ENCODE measurements at regions not wholly inside any gene's neighbourhood (a gene's known extent, or its start where the extent isn't known, plus 50 kb on each side); places are given as distances from the start of the nearest gene placed in this dataset.
"Not testable (repeated sequence)": the region's sequence is repeated elsewhere in the genome, so short reads cannot be mapped to it uniquely, and the experiment has no call there.

DNA sequence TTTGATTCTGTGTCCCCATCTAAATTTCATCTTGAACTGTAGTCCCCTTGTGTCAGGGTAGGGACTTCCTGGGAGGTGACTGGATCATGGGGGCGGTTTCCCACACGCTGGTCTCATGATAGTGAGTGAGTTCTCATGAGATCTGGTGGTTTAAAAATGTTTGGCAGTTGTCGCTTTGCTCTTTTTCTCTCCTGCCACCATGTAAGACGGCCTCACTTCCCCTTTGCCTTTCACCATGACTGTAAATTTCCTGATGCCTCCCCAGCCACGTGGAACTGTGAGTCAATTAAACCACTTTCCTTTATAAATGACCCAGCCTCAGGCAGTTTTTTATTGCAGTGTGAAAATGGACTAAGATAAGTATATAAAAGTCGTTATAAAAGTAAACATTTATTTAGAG, 80.5 kb upstream of the SGK1 start:
- H3K4me1 Mint-ChIP-seq = peaks cover 4 to 7% (median 6%) of the 10 kb centered on the region in 4 donors
- H3K27ac Mint-ChIP-seq = no peak overlapping the region
- H3K4me3 ChIP-seq (ENCODE audit: low read depth, low read length) = no peak overlapping the region
- H3K27ac ChIP-seq (ENCODE audit: insufficient read depth, low read length, poor library complexity, severe bottlenecking) = no peak overlapping the region
- H3K27me3 ChIP-seq (ENCODE audit: control insufficient read depth, insufficient read depth, low read length) = no peaks in the 10 kb centered on the region
- ATAC-seq (ENCODE audit: low read depth in 2 of 2) = peak in 1 of 2 donors; percentile 28
- no peaks in the 10 kb centered on the region for H3K36me3 ChIP-seq (ENCODE audit: control insufficient read depth, insufficient read depth, low read length)
- DNase-seq = no peak
- H3K9me3 ChIP-seq (ENCODE audit: control insufficient read depth in 2 of 2, low read length in 2 of 2) = no peaks in the 10 kb centered on the region
- H3K27me3 Mint-ChIP-seq = no peaks in the 10 kb centered on the region
- no peaks in the 10 kb centered on the region for H3K9me3 Mint-ChIP-seq
- no peak overlapping the region for H3K4me3 Mint-ChIP-seq
- H3K4me1 ChIP-seq (ENCODE audit: control insufficient read depth, insufficient read depth, low read length, poor library complexity, severe bottlenecking) = no peaks in the 10 kb centered on the region
- H3K36me3 Mint-ChIP-seq = peaks cover 3% of the 10 kb centered on the region

DNA sequence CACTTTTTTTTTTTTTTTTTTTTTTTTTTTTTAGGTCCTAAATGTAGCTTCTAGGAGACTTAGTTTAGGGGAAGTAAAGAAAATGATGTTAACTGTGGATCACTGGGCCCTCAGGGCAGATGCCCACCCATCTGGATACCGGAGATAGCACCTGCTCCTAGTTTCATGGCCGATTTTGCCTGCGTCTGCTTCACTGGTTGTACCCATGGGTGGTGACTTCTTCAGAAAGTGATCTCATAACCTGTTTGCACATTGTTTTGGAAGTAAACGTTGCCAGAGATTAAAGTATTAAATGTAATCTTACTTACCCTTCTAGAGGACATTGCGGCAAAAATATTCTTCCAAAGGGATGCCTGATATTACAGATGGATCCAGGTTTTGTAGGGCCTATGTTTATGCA, 79.8 kb upstream of the SGK1 start:
- no peaks in the 10 kb centered on the region for H3K9me3 ChIP-seq (ENCODE audit: control insufficient read depth in 2 of 2, low read length in 2 of 2)
- Mint-ChIP-seq H3K36me3 (peaks cover 3% of the 10 kb centered on the region), H3K9me3 (no peaks in the 10 kb centered on the region), H3K27ac (no peak overlapping the region), H3K4me3 (no peak overlapping the region), H3K4me1 (peaks cover 4 to 7% (median 5%) of the 10 kb centered on the region in 4 donors), H3K27me3 (no peaks in the 10 kb centered on the region)
- no peak overlapping the region for H3K4me3 ChIP-seq (ENCODE audit: low read depth, low read length)
- no peaks in the 10 kb centered on the region for H3K4me1 ChIP-seq (ENCODE audit: control insufficient read depth, insufficient read depth, low read length, poor library complexity, severe bottlenecking)
- ATAC-seq (ENCODE audit: low read depth in 2 of 2) = no peak
- no peaks in the 10 kb centered on the region for H3K27me3 ChIP-seq (ENCODE audit: control insufficient read depth, insufficient read depth, low read length)
- no peak overlapping the region for H3K27ac ChIP-seq (ENCODE audit: insufficient read depth, low read length, poor library complexity, severe bottlenecking)
- DNase-seq = no peak
- no peaks in the 10 kb centered on the region for H3K36me3 ChIP-seq (ENCODE audit: control insufficient read depth, insufficient read depth, low read length)

DNA sequence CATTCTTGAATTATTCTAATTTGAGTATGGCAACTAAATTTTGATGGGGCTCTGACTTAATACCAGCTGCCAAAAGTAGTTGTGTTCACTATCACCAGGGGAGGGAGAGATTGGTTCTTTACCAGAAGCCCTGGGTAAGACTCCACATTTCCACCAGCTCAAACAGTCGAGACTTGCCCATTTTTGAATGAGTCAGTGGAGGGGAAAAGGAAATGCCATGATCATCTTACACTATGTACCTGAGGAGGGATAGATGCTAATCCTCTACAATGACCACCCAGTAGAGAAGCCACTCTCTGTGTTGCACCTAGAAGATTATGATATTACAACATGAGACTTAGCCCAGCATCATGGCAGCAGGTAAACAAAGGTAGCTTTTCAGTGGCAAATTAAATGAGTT, 77.0 kb upstream of the SGK1 start:
- ATAC-seq (ENCODE audit: low read depth in 2 of 2) (no peak), DNase-seq (no peak)
- Histone ChIP-seq H3K4me3 (ENCODE audit: low read depth, low read length) (no peak overlapping the region), H3K4me1 (ENCODE audit: control insufficient read depth, insufficient read depth, low read length, poor library complexity, severe bottlenecking) (no peaks in the 10 kb centered on the region), H3K36me3 (ENCODE audit: control insufficient read depth, insufficient read depth, low read length) (no peaks in the 10 kb centered on the region), H3K9me3 (ENCODE audit: control insufficient read depth in 2 of 2, low read length in 2 of 2) (no peaks in the 10 kb centered on the region), H3K27ac (ENCODE audit: insufficient read depth, low read length, poor library complexity, severe bottlenecking) (no peak overlapping the region), H3K27me3 (ENCODE audit: control insufficient read depth, insufficient read depth, low read length) (no peaks in the 10 kb centered on the region)
- no peaks in the 10 kb centered on the region for H3K9me3 Mint-ChIP-seq
- H3K4me1 Mint-ChIP-seq = peaks cover 0 to 4% (median under 1%) of the 10 kb centered on the region in 4 donors
- no peak overlapping the region for H3K4me3 Mint-ChIP-seq
- H3K27ac Mint-ChIP-seq = peak overlapping the region in 1 of 3 donors; percentile 44
- H3K27me3 Mint-ChIP-seq = no peaks in the 10 kb centered on the region
- no peaks in the 10 kb centered on the region for H3K36me3 Mint-ChIP-seq

DNA sequence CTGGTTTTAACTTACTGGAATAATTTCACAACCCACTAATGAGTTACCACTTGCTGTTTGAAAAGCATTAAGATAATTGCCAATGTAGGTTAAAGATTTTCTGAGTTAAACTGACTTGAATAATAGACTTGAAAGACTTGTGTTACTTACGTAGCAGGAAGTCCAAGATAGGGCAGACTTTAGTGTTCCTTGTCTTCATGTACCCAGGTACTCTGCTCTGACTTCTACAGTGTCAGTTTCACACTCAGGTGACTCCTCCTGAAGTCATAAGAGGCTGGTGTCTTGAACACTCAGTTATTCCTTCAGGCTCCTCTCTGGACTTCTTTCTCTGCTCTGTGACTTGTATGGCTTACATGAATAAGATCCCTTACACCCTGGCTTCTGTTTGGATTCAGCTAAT, 76.3 kb upstream of the SGK1 start:
- H3K27ac ChIP-seq (ENCODE audit: insufficient read depth, low read length, poor library complexity, severe bottlenecking) = no peak overlapping the region
- no peaks in the 10 kb centered on the region for H3K27me3 Mint-ChIP-seq
- ATAC-seq (ENCODE audit: low read depth in 2 of 2) = no peak
- no peaks in the 10 kb centered on the region for H3K4me1 ChIP-seq (ENCODE audit: control insufficient read depth, insufficient read depth, low read length, poor library complexity, severe bottlenecking)
- no peaks in the 10 kb centered on the region for H3K27me3 ChIP-seq (ENCODE audit: control insufficient read depth, insufficient read depth, low read length)
- no peak overlapping the region for H3K4me3 Mint-ChIP-seq
- no peaks in the 10 kb centered on the region for H3K36me3 Mint-ChIP-seq
- no peaks in the 10 kb centered on the region for H3K36me3 ChIP-seq (ENCODE audit: control insufficient read depth, insufficient read depth, low read length)
- no peaks in the 10 kb centered on the region for H3K9me3 ChIP-seq (ENCODE audit: control insufficient read depth in 2 of 2, low read length in 2 of 2)
- H3K9me3 Mint-ChIP-seq = no peaks in the 10 kb centered on the region
- no peak overlapping the region for H3K4me3 ChIP-seq (ENCODE audit: low read depth, low read length)
- peaks cover 0 to 4% (median under 1%) of the 10 kb centered on the region in 4 donors for H3K4me1 Mint-ChIP-seq
- no peak for DNase-seq
- no peak overlapping the region for H3K27ac Mint-ChIP-seq

DNA sequence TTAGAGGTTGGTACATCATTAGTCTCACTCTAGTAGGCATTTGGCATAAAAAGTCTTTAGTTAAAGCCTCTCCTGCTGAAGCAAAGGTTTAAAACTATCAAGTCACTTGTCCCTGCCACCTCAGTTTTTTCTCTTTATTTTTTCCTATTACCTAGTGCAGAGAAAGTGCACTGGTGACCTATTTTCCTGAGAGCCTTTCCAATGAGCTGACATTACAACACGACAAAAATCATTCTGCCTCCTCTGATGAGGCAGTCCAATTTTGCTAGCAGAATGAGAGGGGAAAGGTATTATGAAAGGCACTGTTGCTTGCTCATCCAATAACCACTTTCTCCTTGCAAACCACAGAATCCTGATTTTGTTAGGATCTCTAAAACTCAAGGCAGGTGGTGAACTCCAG, 73.3 kb upstream of the SGK1 start:
- Histone ChIP-seq H3K9me3 (ENCODE audit: control insufficient read depth in 2 of 2, low read length in 2 of 2) (no peaks in the 10 kb centered on the region), H3K27me3 (ENCODE audit: control insufficient read depth, insufficient read depth, low read length) (no peaks in the 10 kb centered on the region), H3K4me1 (ENCODE audit: control insufficient read depth, insufficient read depth, low read length, poor library complexity, severe bottlenecking) (no peaks in the 10 kb centered on the region), H3K36me3 (ENCODE audit: control insufficient read depth, insufficient read depth, low read length) (no peaks in the 10 kb centered on the region), H3K27ac (ENCODE audit: insufficient read depth, low read length, poor library complexity, severe bottlenecking) (no peak overlapping the region), H3K4me3 (ENCODE audit: low read depth, low read length) (no peak overlapping the region)
- DNase-seq (no peak), ATAC-seq (ENCODE audit: low read depth in 2 of 2) (no peak)
- Mint-ChIP-seq H3K27ac (peak overlapping the region in 1 of 3 donors; percentile 30), H3K27me3 (no peaks in the 10 kb centered on the region), H3K4me1 (no peaks in the 10 kb centered on the region), H3K9me3 (no peaks in the 10 kb centered on the region), H3K4me3 (no peak overlapping the region), H3K36me3 (no peaks in the 10 kb centered on the region)

DNA sequence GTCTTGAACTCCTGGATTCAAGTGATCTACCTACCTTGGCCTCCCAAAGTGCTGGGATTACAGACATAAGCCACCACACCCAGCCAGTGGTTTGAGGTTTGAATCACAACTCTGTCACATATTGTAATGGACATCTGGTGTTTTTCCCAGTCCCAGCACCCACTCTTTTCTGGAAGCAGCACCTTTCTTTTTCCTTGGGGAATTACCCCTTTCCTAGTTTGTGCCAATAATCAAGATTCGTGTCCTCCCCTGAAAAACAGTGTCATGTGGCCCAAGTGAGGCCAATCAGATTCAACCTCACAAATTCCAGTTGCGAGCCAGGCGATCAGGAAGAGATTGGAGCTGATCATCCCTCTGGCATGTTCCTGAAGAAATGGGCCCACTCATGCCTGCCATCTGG, 71.7 kb upstream of the SGK1 start:
- H3K4me1 ChIP-seq (ENCODE audit: control insufficient read depth, insufficient read depth, low read length, poor library complexity, severe bottlenecking) = no peaks in the 10 kb centered on the region
- Mint-ChIP-seq H3K4me3 (no peak overlapping the region), H3K4me1 (no peaks in the 10 kb centered on the region), H3K36me3 (no peaks in the 10 kb centered on the region), H3K27ac (peak overlapping the region in 1 of 3 donors; percentile 29), H3K27me3 (no peaks in the 10 kb centered on the region), H3K9me3 (peaks cover 0 to 2% (median 0%) of the 10 kb centered on the region in 7 donors)
- no peaks in the 10 kb centered on the region for H3K36me3 ChIP-seq (ENCODE audit: control insufficient read depth, insufficient read depth, low read length)
- H3K27ac ChIP-seq (ENCODE audit: insufficient read depth, low read length, poor library complexity, severe bottlenecking) = no peak overlapping the region
- DNase-seq (no peak), ATAC-seq (ENCODE audit: low read depth in 2 of 2) (no peak)
- H3K4me3 ChIP-seq (ENCODE audit: low read depth, low read length) = no peak overlapping the region
- H3K9me3 ChIP-seq (ENCODE audit: control insufficient read depth in 2 of 2, low read length in 2 of 2) = no peaks in the 10 kb centered on the region
- no peaks in the 10 kb centered on the region for H3K27me3 ChIP-seq (ENCODE audit: control insufficient read depth, insufficient read depth, low read length)

DNA sequence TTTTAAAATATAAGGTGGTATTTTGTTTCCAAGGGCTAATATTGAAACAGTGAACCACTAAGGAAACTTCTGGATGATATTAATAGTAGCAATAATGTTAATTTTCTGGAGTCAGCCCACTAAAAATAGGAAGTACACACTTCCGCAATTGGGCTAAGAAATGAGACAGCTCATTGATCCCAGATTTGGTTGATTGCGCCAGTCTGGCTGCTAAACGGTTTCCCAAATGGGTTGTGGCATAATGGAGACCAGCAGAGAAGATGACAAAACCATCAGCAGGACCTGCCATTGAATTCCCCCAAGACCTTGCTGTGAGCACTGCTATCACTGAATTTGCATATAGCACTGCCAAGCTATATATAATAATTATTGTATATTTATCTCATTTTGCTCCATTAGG, 71.2 kb upstream of the SGK1 start:
- no peaks in the 10 kb centered on the region for H3K9me3 ChIP-seq (ENCODE audit: control insufficient read depth in 2 of 2, low read length in 2 of 2)
- H3K36me3 Mint-ChIP-seq = no peaks in the 10 kb centered on the region
- no peak overlapping the region for H3K4me3 Mint-ChIP-seq
- no peaks in the 10 kb centered on the region for H3K27me3 ChIP-seq (ENCODE audit: control insufficient read depth, insufficient read depth, low read length)
- no peaks in the 10 kb centered on the region for H3K27me3 Mint-ChIP-seq
- H3K27ac Mint-ChIP-seq = no peak overlapping the region
- DNase-seq (no peak), ATAC-seq (ENCODE audit: low read depth in 2 of 2) (no peak)
- H3K4me1 Mint-ChIP-seq = no peaks in the 10 kb centered on the region
- no peak overlapping the region for H3K4me3 ChIP-seq (ENCODE audit: low read depth, low read length)
- no peak overlapping the region for H3K27ac ChIP-seq (ENCODE audit: insufficient read depth, low read length, poor library complexity, severe bottlenecking)
- peaks cover 0 to 2% (median 0%) of the 10 kb centered on the region in 7 donors for H3K9me3 Mint-ChIP-seq
- H3K36me3 ChIP-seq (ENCODE audit: control insufficient read depth, insufficient read depth, low read length) = no peaks in the 10 kb centered on the region
- H3K4me1 ChIP-seq (ENCODE audit: control insufficient read depth, insufficient read depth, low read length, poor library complexity, severe bottlenecking) = no peaks in the 10 kb centered on the region

DNA sequence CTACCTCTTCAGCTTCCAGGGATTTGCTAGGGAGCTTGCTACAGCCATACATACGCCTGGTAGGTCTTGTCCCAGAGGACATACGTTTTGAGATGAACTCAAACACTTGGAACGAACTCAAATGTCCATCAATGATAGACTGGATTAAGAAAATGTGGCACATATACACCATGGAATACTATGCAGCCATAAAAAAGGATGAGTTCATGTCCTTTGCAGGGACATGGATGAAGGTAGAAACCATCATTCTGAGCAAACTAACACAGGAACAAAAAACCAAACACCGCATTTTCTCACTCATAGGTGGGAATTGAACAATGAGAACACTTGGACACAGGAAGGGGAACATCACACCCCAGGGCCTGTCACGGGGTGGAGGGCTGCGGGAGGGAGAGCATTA, 68.6 kb upstream of the SGK1 start:
- H3K36me3 ChIP-seq (ENCODE audit: control insufficient read depth, insufficient read depth, low read length); ATAC-seq (ENCODE audit: low read depth in 2 of 2); H3K4me1 ChIP-seq (ENCODE audit: control insufficient read depth, insufficient read depth, low read length, poor library complexity, severe bottlenecking); DNase-seq; H3K27ac Mint-ChIP-seq; H3K27me3 ChIP-seq (ENCODE audit: control insufficient read depth, insufficient read depth, low read length); H3K36me3 Mint-ChIP-seq; H3K27ac ChIP-seq (ENCODE audit: insufficient read depth, low read length, poor library complexity, severe bottlenecking); H3K27me3 Mint-ChIP-seq; H3K4me3 ChIP-seq (ENCODE audit: low read depth, low read length); H3K9me3 ChIP-seq (ENCODE audit: control insufficient read depth in 2 of 2, low read length in 2 of 2); H3K4me1 Mint-ChIP-seq; H3K9me3 Mint-ChIP-seq; H3K4me3 Mint-ChIP-seq: not testable (repeated sequence)

Measured in CD4-positive, CD25-positive, alpha-beta regulatory T cell (primary cell).